Ishikawa (cell line): ENCODE measurements at regions not wholly inside any gene's neighbourhood (a gene's known extent, or its start where the extent isn't known, plus 50 kb on each side); places are given as distances from the start of the nearest gene placed in this dataset.

Experiments
- CEBPB ChIP-seq: IDR thresholded peaks from 2 replicates; pipeline ENCODE4 v1.6.1; 2012
- CREB1 ChIP-seq: IDR thresholded peaks from 2 replicates; pipeline ENCODE4 v1.6.1; 2012; ENCODE audit warnings: low read depth
- EGR1 ChIP-seq: IDR thresholded peaks from 2 replicates; pipeline ENCODE4 v1.6.1; 2012
- EP300 ChIP-seq: IDR thresholded peaks from 2 replicates; pipeline ENCODE4 v1.6.1; 2012; ENCODE audit warnings: borderline replicate concordance
- FOXM1 ChIP-seq: IDR thresholded peaks from 2 replicates; pipeline ENCODE4 v1.6.1; 2012; ENCODE audit warnings: low read depth, borderline replicate concordance
- NFIC ChIP-seq: IDR thresholded peaks from 2 replicates; pipeline ENCODE4 v1.6.1; 2012
- RAD21 ChIP-seq: IDR thresholded peaks from 2 replicates; pipeline ENCODE4 v1.6.1; 2012; ENCODE audit warnings: low read depth
- REST ChIP-seq: IDR thresholded peaks from 2 replicates; pipeline ENCODE4 v1.6.1; 2012; ENCODE audit warnings: low read depth, mild to moderate bottlenecking
- TAF1 ChIP-seq: IDR thresholded peaks from 2 replicates; pipeline ENCODE4 v1.6.1; 2012; ENCODE audit warnings: low read depth, mild to moderate bottlenecking
- TCF12 ChIP-seq: IDR thresholded peaks from 2 replicates; pipeline ENCODE4 v1.6.1; 2012; ENCODE audit warnings: low read depth
- TEAD4 ChIP-seq: IDR thresholded peaks from 2 replicates; pipeline ENCODE4 v1.6.1; 2012
- YY1 ChIP-seq: IDR thresholded peaks from 2 replicates; pipeline ENCODE4 v1.6.1; 2012; ENCODE audit warnings: low read depth
- ZBTB7A ChIP-seq: IDR thresholded peaks from 2 replicates; pipeline ENCODE4 v1.6.1; 2012; ENCODE audit warnings: low read depth
- TF ChIP-seq, protein P1 (sequence below): IDR thresholded peaks from 2 replicates; pipeline ENCODE4 v1.6.1; 2012
- TF ChIP-seq, protein P2 (sequence below): IDR thresholded peaks from 2 replicates; pipeline ENCODE4 v1.6.1; 2012

DNA sequence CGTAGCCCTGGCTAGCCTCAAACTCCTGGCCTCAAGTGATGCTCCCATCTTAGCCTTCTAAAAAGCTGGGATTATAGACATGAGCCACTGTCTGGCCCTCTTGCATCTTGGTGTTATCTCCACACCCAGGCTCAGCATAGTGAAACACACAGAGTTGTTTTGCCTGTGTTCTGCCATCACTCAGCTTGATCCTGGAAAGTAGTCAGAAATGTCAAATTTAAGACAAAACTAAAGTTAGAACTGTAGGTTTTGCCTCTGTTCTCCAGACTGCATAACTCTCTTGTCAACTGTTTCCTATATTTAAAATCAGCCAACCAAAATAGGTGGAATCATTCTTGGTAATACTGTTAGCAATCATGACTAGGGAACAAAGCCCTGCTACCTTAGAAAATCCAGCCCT, 72.1 kb upstream of the GULP1 start:
- TF ChIP-seq REST (no peak), EGR1 (no peak)
- TF ChIP-seq, protein P1, sequence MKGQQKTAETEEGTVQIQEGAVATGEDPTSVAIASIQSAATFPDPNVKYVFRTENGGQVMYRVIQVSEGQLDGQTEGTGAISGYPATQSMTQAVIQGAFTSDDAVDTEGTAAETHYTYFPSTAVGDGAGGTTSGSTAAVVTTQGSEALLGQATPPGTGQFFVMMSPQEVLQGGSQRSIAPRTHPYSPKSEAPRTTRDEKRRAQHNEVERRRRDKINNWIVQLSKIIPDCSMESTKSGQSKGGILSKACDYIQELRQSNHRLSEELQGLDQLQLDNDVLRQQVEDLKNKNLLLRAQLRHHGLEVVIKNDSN, result no peak
- TF ChIP-seq, protein P2, sequence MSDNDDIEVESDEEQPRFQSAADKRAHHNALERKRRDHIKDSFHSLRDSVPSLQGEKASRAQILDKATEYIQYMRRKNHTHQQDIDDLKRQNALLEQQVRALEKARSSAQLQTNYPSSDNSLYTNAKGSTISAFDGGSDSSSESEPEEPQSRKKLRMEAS, result no peak

DNA sequence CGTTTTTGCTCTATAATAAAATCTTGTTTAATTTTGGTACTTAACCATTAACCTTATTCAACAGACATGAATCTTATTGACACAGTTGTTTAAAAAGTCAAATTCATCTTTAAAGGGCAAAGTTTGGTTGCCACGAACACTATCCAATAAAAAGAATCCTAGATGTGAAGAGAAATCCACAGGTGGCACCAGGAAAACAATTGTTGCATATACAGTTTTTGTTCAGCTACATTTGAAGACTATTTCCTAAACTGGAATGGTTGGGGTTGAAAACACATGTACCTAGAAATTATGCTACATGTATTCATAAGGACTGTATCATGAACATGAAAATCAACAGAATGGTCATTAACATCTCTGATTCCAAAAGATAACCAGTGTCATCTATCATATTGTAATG, 71.1 kb upstream of the GULP1 start:
- TF ChIP-seq TCF12, result no peak
- TF ChIP-seq CREB1, result no peak
- no peak for TF ChIP-seq NFIC
- TF ChIP-seq ZBTB7A, result no peak
- TF ChIP-seq CEBPB, result no peak
- no peak for TF ChIP-seq FOXM1
- no peak for TF ChIP-seq EP300
- TF ChIP-seq, protein P2, result no peak
- no peak for TF ChIP-seq YY1
- no peak for TF ChIP-seq REST
- TF ChIP-seq, protein P1, result no peak
- TF ChIP-seq EGR1, result no peak
- no peak for TF ChIP-seq TEAD4
- TF ChIP-seq RAD21, result no peak

- TF ChIP-seq CREB1 (no peak), ZBTB7A (no peak), TCF12 (no peak), FOXM1 (no peak), EP300 (no peak), CEBPB (no peak), REST (no peak), EGR1 (no peak)
- TF ChIP-seq, protein P2, result no peak
- TF ChIP-seq, protein P1, result no peak
Observed at GRCh38 chr2:188227713-188228112, 64.0 kb upstream of the GULP1 start.

GRCh38 chr2:188235364-188235763, 56.3 kb upstream of the GULP1 start:
- TF ChIP-seq ZBTB7A (no peak), RAD21 (no peak), CEBPB (no peak), NFIC (no peak), EP300 (no peak), TAF1 (no peak), REST (no peak), YY1 (no peak), TEAD4 (no peak)
- TF ChIP-seq, protein P2, result no peak
- TF ChIP-seq, protein P1, result no peak
